ENCODE measurements at regions not wholly inside any gene's neighbourhood (a gene's known extent, or its start where the extent isn't known, plus 50 kb on each side); places are given as distances from the start of the nearest gene placed in this dataset.

- Histone ChIP-seq H3K27ac (no peak overlapping the region), H3K9me3 (no peaks in the 10 kb centered on the region), H3K4me1 (ENCODE audit: control insufficient read depth in 1 of 2, insufficient read depth in 1 of 2, low read depth in 1 of 2, low read length in 1 of 2) (no peaks in the 10 kb centered on the region), H3K27me3 (no peaks in the 10 kb centered on the region), H3K36me3 (no peaks in the 10 kb centered on the region), H3K4me3 (ENCODE audit: low read depth in 1 of 2, low read length in 1 of 2) (no peak overlapping the region)
- TF ChIP-seq CTCF (IDR thresholded peaks at IDR 0.05): no peak
Measured at GRCh38 chr16:88325087-88325750, 57.5 kb upstream of the ZNF469 start.

- H3K4me3 ChIP-seq (ENCODE audit: low read depth in 1 of 2, low read length in 1 of 2): no peak overlapping the region
- H3K36me3 ChIP-seq: no peaks in the 10 kb centered on the region
- no peaks in the 10 kb centered on the region for H3K4me1 ChIP-seq (ENCODE audit: control insufficient read depth in 1 of 2, insufficient read depth in 1 of 2, low read depth in 1 of 2, low read length in 1 of 2)
- no peaks in the 10 kb centered on the region for H3K9me3 ChIP-seq
- no peak overlapping the region for H3K27ac ChIP-seq
- no peaks in the 10 kb centered on the region for H3K27me3 ChIP-seq
- no peak for TF ChIP-seq CTCF (IDR thresholded peaks at IDR 0.05)
Measured at GRCh38 chr16:88325976-88326375, 56.8 kb upstream of the ZNF469 start.

DNA sequence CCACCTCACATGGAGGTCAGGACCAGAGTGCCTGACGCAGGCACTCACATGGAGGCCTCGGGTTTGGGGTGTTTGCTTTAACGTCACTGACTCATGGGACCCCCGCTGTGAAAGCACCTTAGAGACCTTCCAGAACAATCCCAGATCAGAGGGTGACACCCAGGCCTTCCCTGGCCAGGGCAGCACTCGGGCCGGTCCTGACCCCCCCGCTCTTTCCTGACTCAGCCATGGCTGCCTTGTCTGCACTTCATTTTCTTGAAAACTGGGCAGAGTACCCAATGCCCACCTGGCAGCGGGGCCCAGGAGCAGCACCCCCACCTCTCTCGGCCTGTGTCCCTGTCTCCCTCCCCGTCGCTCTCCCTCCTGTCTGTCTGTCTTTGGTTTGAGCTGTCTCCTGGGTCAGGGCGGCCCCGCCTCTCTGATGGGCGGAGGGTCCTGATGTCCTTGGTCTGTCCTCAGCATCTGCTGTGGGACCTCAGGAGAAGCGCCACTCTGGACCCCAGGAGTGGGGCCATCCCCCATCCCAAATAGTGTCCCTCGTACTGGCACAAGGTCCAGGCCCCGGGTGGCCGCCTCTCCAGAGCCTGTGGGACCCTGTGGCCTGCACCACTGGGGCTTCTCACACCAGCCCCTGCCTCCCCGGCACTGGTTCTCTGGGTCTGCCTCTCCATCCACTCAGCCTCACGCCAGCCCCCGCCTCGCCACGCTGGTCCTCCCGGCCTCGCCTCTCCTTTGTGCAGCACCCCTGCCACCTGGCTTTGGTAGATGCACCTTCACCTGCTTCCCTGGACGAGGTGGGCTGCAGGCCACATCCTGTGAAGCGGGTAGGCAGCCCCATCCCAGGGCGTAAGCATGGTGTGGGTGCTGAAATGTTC is 55.9 kb upstream of the ZNF469 start:
- no peaks in the 10 kb centered on the region for H3K9me3 ChIP-seq
- no peaks in the 10 kb centered on the region for H3K36me3 ChIP-seq
- H3K4me3 ChIP-seq (ENCODE audit: low read depth in 1 of 2, low read length in 1 of 2): no peak overlapping the region
- no peak for TF ChIP-seq CTCF (IDR thresholded peaks at IDR 0.05)
- no peaks in the 10 kb centered on the region for H3K27me3 ChIP-seq
- H3K4me1 ChIP-seq (ENCODE audit: control insufficient read depth in 1 of 2, insufficient read depth in 1 of 2, low read depth in 1 of 2, low read length in 1 of 2): no peaks in the 10 kb centered on the region
- no peak overlapping the region for H3K27ac ChIP-seq

DNA sequence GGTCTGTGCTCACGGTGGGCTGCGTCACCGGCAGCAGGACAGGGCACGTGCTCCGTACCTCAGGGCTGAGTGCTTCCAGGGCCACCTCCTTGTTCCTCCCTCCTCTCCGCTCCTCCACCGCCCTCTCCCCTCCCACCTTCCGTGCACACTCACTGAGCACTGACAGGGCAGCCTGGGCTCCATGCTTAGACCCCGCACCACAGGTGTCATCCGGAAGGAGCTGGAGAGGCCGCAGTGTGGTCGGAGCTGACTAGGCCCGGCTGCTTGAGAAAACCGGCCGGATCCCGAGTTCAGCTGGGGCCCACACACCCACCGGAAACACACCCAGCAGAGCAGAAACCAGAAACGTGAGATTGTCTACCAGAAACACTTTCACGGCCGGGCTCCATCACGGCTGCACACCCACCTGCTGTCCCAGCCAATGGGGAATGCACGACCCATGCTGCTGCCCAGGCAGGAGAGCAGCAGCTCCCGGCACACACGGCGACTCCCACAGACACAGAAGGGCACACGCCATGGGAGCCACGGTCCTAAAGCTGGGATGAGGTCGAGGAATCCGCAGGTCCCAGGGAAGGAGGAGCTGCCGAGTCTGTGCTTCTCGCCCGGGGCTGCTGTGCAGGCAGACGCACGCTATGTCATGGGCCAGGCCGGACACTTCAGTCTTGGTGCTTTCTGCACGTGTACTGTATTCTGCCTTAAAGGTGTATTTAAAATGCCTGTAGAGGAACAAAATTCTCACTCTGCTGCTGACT is 55.0 kb upstream of the ZNF469 start:
- H3K4me1 ChIP-seq (ENCODE audit: control insufficient read depth in 1 of 2, insufficient read depth in 1 of 2, low read depth in 1 of 2, low read length in 1 of 2): peaks cover 0 to 1% of the 10 kb centered on the region in 2 experiments
- H3K27ac ChIP-seq: no peak overlapping the region
- H3K27me3 ChIP-seq: peaks cover 5% of the 10 kb centered on the region

More for the DNA sequence above, 55.0 kb upstream of the ZNF469 start:
- TF ChIP-seq CTCF (IDR thresholded peaks at IDR 0.05): no peak
- Histone ChIP-seq H3K36me3 (no peaks in the 10 kb centered on the region), H3K4me3 (ENCODE audit: low read depth in 1 of 2, low read length in 1 of 2) (no peak overlapping the region), H3K9me3 (no peaks in the 10 kb centered on the region)

Data from neutrophil (primary cell).